Germinal center (tissue), 1 donor: ENCODE measurements at regions not wholly inside any gene's neighbourhood (a gene's known extent, or its start where the extent isn't known, plus 50 kb on each side); places are given as distances from the start of the nearest gene placed in this dataset.

Experiments used
- DNase-seq: peaks from one replicate; pipeline ENCODE4 v3.0.0; 2012; ENCODE audit warnings: mixed read lengths, low spot score

- no peak for DNase-seq
These were observed 265.6 kb downstream of the NSG2 start for GRCh38 chr5:174311121-174311520.

- DNase-seq, result peak; percentile 66
These were observed 266.2 kb downstream of the NSG2 start for GRCh38 chr5:174311531-174312269.

GRCh38 chr5:174312270-174312617 is 266.7 kb downstream of the NSG2 start:
- no peak for DNase-seq

DNA sequence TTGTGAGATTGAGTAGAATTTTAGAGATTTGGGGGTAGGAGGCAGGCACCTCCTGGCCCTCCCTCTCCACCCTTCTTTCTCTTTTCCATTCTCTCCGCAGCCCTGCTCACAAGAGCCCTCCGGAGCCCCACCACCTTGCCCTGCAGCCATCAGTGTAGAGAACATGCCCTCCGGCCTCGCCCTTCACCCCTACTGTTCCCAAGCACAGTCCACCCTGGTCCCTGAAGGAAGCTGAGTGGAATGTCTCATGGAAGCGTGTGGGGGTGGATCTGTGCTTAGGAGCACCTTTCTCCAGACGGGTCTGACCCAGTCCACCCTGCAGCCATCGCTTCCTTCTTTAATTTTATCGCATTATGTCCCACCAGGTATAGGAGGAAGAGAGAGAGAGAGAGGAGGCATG is 267.1 kb downstream of the NSG2 start:
- DNase-seq, result no peak

DNA sequence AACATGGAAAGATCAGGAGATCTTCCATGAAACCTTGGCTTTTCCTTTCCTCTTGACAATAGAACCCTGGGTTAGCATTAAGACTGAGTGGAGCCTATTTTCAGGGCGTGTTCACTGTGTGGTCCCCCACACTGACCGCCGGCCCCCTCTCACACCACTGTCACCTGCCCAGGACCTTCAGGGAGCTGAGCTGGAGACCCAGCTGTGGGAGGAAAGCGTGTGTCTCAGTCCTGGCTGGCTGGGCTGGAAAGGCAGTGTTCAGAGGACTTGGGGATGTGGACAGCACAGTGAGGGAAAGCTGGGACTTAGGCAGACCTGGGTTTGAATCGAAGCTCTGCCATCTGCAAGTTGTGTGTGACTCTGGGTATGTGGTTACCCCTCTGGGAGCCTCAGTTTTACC is 268.1 kb downstream of the NSG2 start:
- DNase-seq, result no peak

GRCh38 chr5:174314261-174314660 is 268.8 kb downstream of the NSG2 start:
- no peak for DNase-seq

- DNase-seq, result no peak
These were observed 270.0 kb downstream of the NSG2 start for GRCh38 chr5:174315471-174315870.

DNA sequence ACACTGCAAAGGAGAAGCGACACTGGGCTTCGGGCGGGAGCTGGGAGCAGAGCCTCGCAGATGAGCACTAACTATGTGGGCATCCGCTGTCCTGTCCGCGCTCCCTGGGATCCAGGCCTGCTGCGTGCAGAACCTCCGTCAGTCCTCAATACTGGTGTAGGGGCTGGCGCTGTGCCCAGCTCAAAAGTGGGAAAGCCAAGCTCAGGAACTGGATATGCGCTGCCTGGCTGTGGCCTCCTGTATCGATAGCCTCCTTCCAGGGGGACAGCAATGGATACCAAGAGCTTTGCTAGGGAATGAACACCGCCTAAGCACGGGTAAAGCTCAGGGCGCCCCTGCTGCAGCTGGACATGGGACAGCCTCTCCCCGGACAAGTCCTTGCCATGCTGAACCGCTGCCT is 270.4 kb downstream of the NSG2 start:
- DNase-seq, result no peak

DNA sequence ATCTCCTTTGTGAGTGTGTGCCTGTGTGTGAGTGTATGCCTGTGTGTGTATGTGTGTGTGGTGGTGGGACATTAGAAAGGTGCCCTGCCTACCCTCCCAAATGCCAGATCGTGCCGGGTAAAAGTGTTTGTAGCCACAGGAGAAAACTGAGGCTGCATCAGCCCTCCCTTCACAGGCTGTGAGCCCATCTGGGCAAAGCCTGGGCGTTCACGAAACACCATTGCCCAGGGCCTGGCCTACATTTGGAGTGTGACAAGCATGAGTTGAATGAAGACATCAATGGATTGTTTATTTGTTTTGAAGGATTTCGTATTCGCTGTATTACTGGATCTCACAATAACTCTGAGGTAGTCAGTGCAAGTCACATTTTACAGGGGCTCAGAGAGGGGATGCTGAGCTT is 270.8 kb downstream of the NSG2 start:
- no peak for DNase-seq

DNA sequence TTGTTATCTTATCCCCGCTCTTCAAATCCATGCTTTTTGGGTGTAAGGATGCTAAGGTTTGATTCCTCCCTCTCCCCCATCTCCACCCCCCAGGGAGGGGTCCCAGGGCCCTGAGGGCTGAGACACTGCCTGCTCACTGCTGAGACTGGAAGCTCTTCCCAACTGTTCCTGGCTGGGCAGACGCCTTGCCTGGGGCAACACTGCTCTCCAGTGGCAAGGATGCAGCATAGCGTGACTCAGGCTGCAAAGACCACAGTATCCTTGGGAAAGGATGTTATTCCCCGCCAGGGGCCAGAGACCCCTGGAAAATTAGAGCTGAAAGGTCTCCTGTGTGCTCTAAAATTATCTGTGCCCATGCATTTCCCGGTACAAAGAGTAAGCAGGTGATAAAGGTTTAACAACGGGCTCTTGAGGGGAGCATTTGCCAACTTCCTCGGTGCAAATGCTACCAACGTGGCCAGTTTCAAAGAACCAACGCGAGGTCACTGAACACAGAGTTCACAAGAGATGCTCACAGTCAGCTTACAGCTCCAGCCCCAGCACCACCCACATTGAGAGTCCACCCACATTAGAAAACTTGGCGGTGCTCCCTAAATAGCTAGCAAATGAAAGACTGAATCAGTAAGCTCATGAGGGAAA is 271.9 kb downstream of the NSG2 start:
- DNase-seq, result no peak

- no peak for DNase-seq
These were observed 273.1 kb downstream of the NSG2 start for GRCh38 chr5:174318578-174318977.

- DNase-seq, result no peak
These were observed 274.0 kb downstream of the NSG2 start for GRCh38 chr5:174319551-174319950.

DNA sequence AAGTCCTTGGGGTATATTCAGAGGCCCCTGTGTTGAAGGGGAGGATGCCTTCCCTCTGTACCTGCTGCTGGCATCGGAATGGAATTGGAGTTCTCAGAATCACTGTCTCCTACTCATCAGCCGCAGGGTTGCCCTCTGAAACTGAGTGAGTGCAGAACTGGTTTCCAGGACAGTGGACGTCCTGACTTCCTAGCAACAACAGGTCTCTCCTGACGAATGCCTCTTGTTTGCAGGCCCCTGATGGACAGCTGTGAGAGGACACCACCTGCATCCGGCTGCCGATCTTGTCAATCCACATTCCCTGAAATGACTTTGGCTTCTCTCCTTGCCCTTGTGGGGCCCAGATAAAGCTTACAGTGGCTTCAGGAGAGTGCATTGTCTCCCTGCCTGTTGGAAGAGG is 274.5 kb downstream of the NSG2 start:
- no peak for DNase-seq

DNA sequence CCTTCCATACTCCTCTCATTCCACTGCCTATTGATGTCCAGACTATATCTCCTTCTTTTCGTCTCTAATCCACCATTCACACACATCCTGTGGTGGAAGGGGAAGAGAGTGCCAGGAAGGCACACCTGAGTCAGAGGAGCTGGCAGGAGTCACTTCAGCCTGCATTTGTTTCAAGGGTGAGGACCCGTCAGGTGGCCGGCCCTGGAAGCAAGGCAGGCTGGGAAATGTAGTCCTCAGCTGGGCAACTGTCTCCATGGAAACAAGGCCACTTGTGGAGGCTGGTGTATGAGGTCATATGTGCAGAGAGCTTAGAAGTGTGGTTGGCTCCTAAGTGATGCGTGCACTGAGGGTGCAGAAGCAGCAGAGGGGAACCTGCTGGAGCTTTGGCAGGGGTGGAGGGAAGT is 278.4 kb downstream of the NSG2 start:
- DNase-seq, result peak; percentile 22

GRCh38 chr5:174324680-174325079 is 279.2 kb downstream of the NSG2 start:
- DNase-seq, result no peak

DNA sequence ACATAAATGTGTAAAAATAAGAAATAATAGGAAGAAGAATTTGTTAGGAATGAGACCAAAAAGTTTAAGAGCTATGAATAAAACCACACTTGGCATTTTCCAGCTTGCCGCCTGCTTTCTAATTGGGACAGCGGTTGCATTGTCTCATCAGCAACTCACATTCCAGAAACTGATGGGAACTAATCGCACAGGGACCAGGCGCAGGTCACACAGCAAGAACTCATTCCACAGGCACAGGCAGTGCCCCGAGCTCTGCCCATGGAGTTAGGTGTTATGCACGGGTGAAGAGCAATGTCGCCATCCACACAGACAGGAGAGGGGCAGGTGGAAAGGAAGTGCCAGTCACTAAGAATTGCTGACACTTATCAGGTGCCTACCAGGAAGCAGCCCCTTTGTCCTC is 279.9 kb downstream of the NSG2 start:
- no peak for DNase-seq

DNA sequence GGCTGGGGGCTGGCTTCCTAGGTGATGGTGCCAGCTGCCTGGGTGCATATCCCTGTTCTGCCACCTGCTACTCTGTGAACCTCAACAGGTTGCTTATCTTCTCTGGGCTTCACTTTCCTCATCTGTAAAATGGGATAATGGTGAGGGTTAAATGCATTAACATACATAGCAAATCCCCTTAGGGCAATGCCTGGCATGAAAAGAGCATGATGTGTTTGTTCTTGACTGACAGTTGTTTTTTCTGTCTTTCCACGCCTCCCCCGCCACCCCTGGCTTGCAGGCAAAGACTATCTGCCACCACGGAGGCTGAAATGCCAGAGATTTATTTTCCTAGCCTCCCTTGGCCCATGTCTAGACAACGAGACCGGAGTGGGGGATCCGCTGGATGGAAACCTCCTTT is 280.5 kb downstream of the NSG2 start:
- no peak for DNase-seq

- DNase-seq, result no peak
These were observed 280.9 kb downstream of the NSG2 start for GRCh38 chr5:174326372-174326771.

DNA sequence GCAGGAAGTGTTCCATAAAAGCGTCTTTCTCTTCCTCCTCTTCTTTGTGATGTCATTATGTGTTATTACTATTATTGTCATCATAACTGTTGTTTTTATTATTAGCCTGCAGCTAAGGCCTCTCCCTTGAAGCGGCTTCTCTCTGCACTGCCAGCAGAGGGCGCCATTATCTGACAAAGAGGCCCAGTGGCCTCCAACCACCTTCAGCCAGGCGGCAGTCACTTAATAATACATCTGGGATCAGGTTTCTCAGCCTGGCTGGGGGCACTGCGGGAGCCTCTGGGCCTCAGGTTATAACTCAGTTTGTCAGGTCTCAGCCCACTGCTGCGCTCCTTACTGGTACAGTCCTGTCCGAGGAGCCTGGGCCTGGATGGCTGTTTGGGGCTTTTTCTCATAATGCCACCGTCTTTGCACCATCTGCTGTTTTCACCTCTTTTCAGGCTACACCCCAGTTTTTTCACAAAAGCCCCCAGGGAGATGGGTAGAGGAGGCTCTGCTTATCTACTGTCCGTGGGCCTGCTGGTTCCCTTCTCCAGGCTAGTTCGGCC is 281.9 kb downstream of the NSG2 start:
- peak; percentile 60 for DNase-seq

DNA sequence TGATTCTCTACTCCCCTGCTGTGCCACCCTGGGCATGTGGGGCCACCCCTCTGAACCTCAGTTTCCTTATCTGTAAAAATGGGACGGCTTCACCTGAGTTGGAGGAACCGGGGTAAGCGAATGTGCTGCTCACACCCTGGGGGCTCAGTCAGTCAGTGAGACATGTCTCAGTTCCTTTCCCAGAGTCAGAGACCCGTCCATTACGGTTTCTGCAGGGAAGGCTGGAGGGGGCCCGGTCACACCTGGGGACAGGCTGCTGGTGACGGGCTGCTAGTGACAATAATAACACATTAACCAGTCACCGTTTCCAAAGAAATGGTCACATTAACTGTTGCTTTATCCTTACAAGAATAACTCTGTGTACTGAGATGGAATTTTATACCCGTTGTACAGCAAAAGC is 282.4 kb downstream of the NSG2 start:
- DNase-seq, result no peak

GRCh38 chr5:174328631-174329299 is 283.3 kb downstream of the NSG2 start:
- DNase-seq, result no peak

DNA sequence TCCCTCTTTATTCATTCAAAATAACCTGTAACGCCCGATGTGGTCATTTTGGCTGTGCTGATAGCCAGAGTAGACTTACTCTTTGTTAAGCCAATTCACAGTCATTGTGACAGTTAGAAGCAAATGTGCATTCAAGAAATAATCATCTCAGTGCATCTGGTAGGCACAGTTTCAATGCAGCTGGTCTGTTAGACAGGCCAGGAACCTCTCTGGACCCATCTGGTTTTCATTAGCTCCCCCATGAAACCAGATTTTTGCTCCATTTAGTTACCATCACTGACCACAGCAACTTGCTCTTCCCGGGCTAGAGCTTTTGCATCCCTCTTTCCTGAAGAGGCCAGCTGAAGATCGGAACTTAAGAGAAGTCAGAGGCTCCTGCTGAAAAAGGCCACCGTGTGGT is 284.2 kb downstream of the NSG2 start:
- no peak for DNase-seq

DNA sequence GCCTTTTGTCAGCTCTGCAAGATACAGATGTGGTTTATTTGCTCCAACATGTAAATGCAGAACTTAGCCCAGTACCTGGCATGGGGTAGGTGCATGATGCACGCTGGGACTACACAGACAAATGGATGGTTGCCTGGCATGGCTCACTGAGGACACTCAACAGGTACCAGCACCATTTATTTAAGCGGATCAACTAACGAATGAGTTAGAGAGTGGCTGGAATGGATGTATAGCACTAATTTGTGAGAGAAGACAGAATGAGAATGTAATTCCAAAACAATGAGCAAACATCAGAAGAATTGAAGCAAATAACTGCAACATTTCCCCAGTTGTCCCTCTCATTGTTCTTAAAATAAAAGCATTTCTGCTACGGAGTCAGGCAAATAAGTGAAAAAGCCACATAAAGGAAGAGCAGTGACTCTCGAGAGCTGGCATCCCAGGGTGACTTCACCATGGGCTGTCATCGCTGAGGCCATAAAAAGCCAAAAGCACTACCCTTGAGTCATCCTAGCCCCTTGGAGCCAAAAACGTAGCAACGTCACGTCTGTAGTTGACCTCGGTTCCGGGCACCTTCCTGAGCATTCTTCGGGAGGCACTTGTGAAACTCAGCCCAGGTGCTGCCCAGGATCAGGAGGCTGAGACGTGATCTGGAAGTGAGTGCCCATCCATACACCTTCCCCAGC is 290.3 kb downstream of the NSG2 start:
- DNase-seq, result no peak
